GM23248 (cell line): ENCODE measurements at regions not wholly inside any gene's neighbourhood (a gene's known extent, or its start where the extent isn't known, plus 50 kb on each side); places are given as distances from the start of the nearest gene placed in this dataset.

Experiments used
- EZH2 ChIP-seq: fragments of 200-600 bp; sonication (generic); IDR thresholded peaks from 2 replicates; pipeline ENCODE4 v1.6.1; 2018; ENCODE audit warnings: antibody characterized with exemption, mild to moderate bottlenecking; ENCODE audit not compliant: insufficient read depth, poor library complexity, severe bottlenecking
- EZH2phosphoT487 ChIP-seq: fragments of 200-600 bp; sonication (generic); IDR thresholded peaks from 2 replicates; pipeline ENCODE4 v1.6.1; 2018; ENCODE audit warnings: antibody characterized with exemption, moderate library complexity, mild to moderate bottlenecking, low read depth; ENCODE audit not compliant: insufficient read depth

DNA sequence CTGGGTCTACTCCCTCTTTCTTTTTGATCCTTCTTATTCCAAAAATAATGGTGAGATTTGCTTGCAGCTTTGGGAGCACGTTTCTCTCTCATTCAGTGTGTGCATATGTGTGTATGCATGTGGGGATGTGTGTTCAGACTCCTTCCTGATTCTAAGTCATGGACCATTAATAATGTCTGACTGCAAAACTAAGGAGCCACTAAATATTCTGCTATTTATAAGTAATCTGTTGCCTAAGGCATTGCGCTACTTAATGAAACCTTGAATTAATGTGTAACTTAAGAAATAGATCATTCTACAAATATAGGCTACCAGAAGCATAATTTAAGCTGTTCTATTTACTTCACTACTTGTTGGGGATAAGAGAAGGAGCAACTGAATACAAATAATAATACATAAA, 182.1 kb downstream of the TFCP2L1 start:
- no peak for TF ChIP-seq EZH2
- TF ChIP-seq EZH2phosphoT487, result no peak
